ENCODE measurements at regions not wholly inside any gene's neighbourhood (a gene's known extent, or its start where the extent isn't known, plus 50 kb on each side); places are given as distances from the start of the nearest gene placed in this dataset.

- ATAC-seq = no peak
- H3K27me3 Mint-ChIP-seq = peaks cover 34% of the 10 kb centered on the region
- no peak overlapping the region for H3K27ac Mint-ChIP-seq
- peaks cover 11% of the 10 kb centered on the region for H3K4me1 Mint-ChIP-seq
- DNase-seq = no peak
- no peak overlapping the region for H3K4me3 Mint-ChIP-seq
- H3K9me3 Mint-ChIP-seq = peaks cover 0 to 8% of the 10 kb centered on the region in 2 donors
Observed at GRCh38 chr7:42495256-42495655, 258.2 kb upstream of the GLI3 start.

GRCh38 chr7:42494736-42495135 lies 257.7 kb upstream of the GLI3 start:
- ATAC-seq = no peak
- Mint-ChIP-seq H3K27ac (no peak overlapping the region), H3K27me3 (peaks cover 34% of the 10 kb centered on the region), H3K4me1 (peaks cover 11% of the 10 kb centered on the region), H3K9me3 (peaks cover 0 to 8% of the 10 kb centered on the region in 2 donors), H3K4me3 (no peak overlapping the region)
- no peak for DNase-seq

- Mint-ChIP-seq H3K4me1 (peaks cover 11% of the 10 kb centered on the region), H3K4me3 (peak overlapping the region in 1 of 2 donors; percentile 36), H3K27me3 (peaks cover 34% of the 10 kb centered on the region), H3K27ac (no peak overlapping the region), H3K9me3 (peaks cover 0 to 8% of the 10 kb centered on the region in 2 donors)
- ATAC-seq = no peak
- DNase-seq = no peak
Observed at GRCh38 chr7:42494199-42494710, 257.2 kb upstream of the GLI3 start.

GRCh38 chr7:42493436-42494198 lies 256.6 kb upstream of the GLI3 start:
- Mint-ChIP-seq H3K9me3 (peaks cover 0 to 8% of the 10 kb centered on the region in 2 donors), H3K27me3 (peaks cover 37% of the 10 kb centered on the region), H3K4me1 (peaks cover 11% of the 10 kb centered on the region), H3K4me3 (peak overlapping the region; percentile 41 to 49), H3K27ac (no peak overlapping the region)
- peak; percentile 50 for ATAC-seq
- DNase-seq = no peak

- no peak for ATAC-seq
- Mint-ChIP-seq H3K4me1 (peaks cover 11% of the 10 kb centered on the region), H3K9me3 (peaks cover 0 to 8% of the 10 kb centered on the region in 2 donors), H3K4me3 (no peak overlapping the region), H3K27ac (no peak overlapping the region), H3K27me3 (peaks cover 39% of the 10 kb centered on the region)
- no peak for DNase-seq
Observed at GRCh38 chr7:42492920-42493319, 255.9 kb upstream of the GLI3 start.

GRCh38 chr7:42491106-42491505 lies 254.1 kb upstream of the GLI3 start:
- Mint-ChIP-seq H3K4me1 (peaks cover 11% of the 10 kb centered on the region), H3K4me3 (no peak overlapping the region)

GRCh38 chr7:42489299-42489698 lies 252.3 kb upstream of the GLI3 start:
- Mint-ChIP-seq H3K4me1 (peaks cover 11% of the 10 kb centered on the region), H3K9me3 (no peaks in the 10 kb centered on the region), H3K27me3 (peaks cover 20% of the 10 kb centered on the region), H3K27ac (no peak overlapping the region), H3K4me3 (no peak overlapping the region)
- no peak for ATAC-seq
- no peak for DNase-seq

More at GRCh38 chr7:42491106-42491505, 254.1 kb upstream of the GLI3 start:
- H3K27ac Mint-ChIP-seq = no peak overlapping the region
- DNase-seq (no peak), ATAC-seq (no peak)
- peaks cover 0 to 8% of the 10 kb centered on the region in 2 donors for H3K9me3 Mint-ChIP-seq
- peaks cover 38% of the 10 kb centered on the region for H3K27me3 Mint-ChIP-seq

- no peak for ATAC-seq
- Mint-ChIP-seq H3K27ac (no peak overlapping the region), H3K9me3 (peaks cover 0 to 3% of the 10 kb centered on the region in 2 donors)
Observed at GRCh38 chr7:42485301-42485766, 248.3 kb upstream of the GLI3 start.

GRCh38 chr7:42483886-42484285 lies 246.9 kb upstream of the GLI3 start:
- Mint-ChIP-seq H3K9me3 (peaks cover 0 to 6% of the 10 kb centered on the region in 2 donors), H3K27me3 (peaks cover 5% of the 10 kb centered on the region), H3K4me3 (no peak overlapping the region), H3K4me1 (no peaks in the 10 kb centered on the region), H3K27ac (no peak overlapping the region)
- ATAC-seq (no peak), DNase-seq (no peak)

More at GRCh38 chr7:42485301-42485766, 248.3 kb upstream of the GLI3 start:
- H3K4me1 Mint-ChIP-seq = no peaks in the 10 kb centered on the region
- peaks cover 5% of the 10 kb centered on the region for H3K27me3 Mint-ChIP-seq
- H3K4me3 Mint-ChIP-seq = no peak overlapping the region
- no peak for DNase-seq

GRCh38 chr7:42479816-42480633 lies 243.0 kb upstream of the GLI3 start:
- ATAC-seq = no peak
- Mint-ChIP-seq H3K9me3 (peaks cover 0 to 9% of the 10 kb centered on the region in 2 donors), H3K27ac (no peak overlapping the region), H3K27me3 (no peaks in the 10 kb centered on the region), H3K4me3 (no peak overlapping the region), H3K4me1 (no peaks in the 10 kb centered on the region)
- DNase-seq = no peak

GRCh38 chr7:42479452-42479815 lies 242.4 kb upstream of the GLI3 start:
- no peak for ATAC-seq
- H3K27me3 Mint-ChIP-seq = peaks cover 2% of the 10 kb centered on the region
- H3K27ac Mint-ChIP-seq = no peak overlapping the region
- H3K4me1 Mint-ChIP-seq = no peaks in the 10 kb centered on the region
- DNase-seq = no peak
- H3K9me3 Mint-ChIP-seq = peaks cover 2 to 15% of the 10 kb centered on the region in 2 donors
- no peak overlapping the region for H3K4me3 Mint-ChIP-seq

- Mint-ChIP-seq H3K27me3 (peaks cover 5% of the 10 kb centered on the region), H3K4me1 (no peaks in the 10 kb centered on the region), H3K9me3 (peaks cover 7 to 21% of the 10 kb centered on the region in 2 donors), H3K27ac (no peak overlapping the region), H3K4me3 (no peak overlapping the region)
- no peak for ATAC-seq
- DNase-seq = no peak
Observed at GRCh38 chr7:42478717-42479116, 241.7 kb upstream of the GLI3 start.

- ATAC-seq = no peak
- H3K4me3 Mint-ChIP-seq = no peak overlapping the region
- peaks cover 19 to 33% of the 10 kb centered on the region in 2 donors for H3K9me3 Mint-ChIP-seq
- H3K27me3 Mint-ChIP-seq = peaks cover 5% of the 10 kb centered on the region
- peaks cover 8% of the 10 kb centered on the region for H3K4me1 Mint-ChIP-seq
- H3K27ac Mint-ChIP-seq = no peak overlapping the region
- no peak for DNase-seq
Observed at GRCh38 chr7:42476255-42476654, 239.2 kb upstream of the GLI3 start.

- peaks cover 19 to 31% of the 10 kb centered on the region in 2 donors for H3K9me3 Mint-ChIP-seq
- no peak overlapping the region for H3K27ac Mint-ChIP-seq
- peaks cover 5% of the 10 kb centered on the region for H3K27me3 Mint-ChIP-seq
- DNase-seq = no peak
- no peak overlapping the region for H3K4me3 Mint-ChIP-seq
- no peak for ATAC-seq
- peaks cover 11% of the 10 kb centered on the region for H3K4me1 Mint-ChIP-seq
Observed at GRCh38 chr7:42475082-42475481, 238.1 kb upstream of the GLI3 start.

- Mint-ChIP-seq H3K4me3 (no peak overlapping the region), H3K27me3 (peaks cover 5% of the 10 kb centered on the region), H3K27ac (no peak overlapping the region), H3K9me3 (peaks cover 19 to 41% of the 10 kb centered on the region in 2 donors), H3K4me1 (peaks cover 11% of the 10 kb centered on the region)
- ATAC-seq (no peak), DNase-seq (no peak)
Observed at GRCh38 chr7:42473099-42473498, 236.1 kb upstream of the GLI3 start.
